ENCODE measurements at regions not wholly inside any gene's neighbourhood (a gene's known extent, or its start where the extent isn't known, plus 50 kb on each side); places are given as distances from the start of the nearest gene placed in this dataset.

DNA sequence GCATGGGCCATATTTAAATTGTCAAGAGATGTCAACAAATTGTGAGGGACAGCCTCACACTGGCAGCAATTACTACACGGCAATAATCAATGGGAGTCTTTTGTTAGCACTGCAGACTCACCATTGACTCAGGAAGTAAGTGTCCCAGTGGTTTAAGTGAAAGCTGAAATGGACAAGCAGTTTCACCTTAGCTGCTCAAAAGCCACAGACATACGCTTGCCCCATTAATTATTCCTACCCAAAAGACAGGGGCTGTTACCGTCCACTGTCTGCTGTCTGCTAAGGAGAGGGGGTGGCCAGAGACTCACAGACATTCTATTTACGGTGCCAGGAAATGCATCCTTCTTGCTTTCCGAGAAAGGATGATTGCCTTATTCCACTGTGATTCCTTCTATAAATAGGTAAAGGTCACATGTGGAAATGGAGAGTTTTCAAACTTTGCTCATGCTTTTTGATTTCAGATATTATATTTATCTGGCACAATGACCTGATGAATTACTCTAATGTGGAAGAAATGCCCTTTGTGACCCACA lies 309.7 kb upstream of the NFE2L3 start:
- Histone ChIP-seq H3K27me3 (ENCODE audit: insufficient read depth, poor library complexity, severe bottlenecking) (no peaks in the 10 kb centered on the region), H3K4me3 (replicated peaks; ENCODE audit: insufficient read depth, low read length) (no peak overlapping the region), H3K27ac (replicated peaks) (no peak overlapping the region)
- no peak for DNase-seq (ENCODE audit: low read depth in 1 of 2, low spot score in 1 of 2)
- TF ChIP-seq, protein P1, sequence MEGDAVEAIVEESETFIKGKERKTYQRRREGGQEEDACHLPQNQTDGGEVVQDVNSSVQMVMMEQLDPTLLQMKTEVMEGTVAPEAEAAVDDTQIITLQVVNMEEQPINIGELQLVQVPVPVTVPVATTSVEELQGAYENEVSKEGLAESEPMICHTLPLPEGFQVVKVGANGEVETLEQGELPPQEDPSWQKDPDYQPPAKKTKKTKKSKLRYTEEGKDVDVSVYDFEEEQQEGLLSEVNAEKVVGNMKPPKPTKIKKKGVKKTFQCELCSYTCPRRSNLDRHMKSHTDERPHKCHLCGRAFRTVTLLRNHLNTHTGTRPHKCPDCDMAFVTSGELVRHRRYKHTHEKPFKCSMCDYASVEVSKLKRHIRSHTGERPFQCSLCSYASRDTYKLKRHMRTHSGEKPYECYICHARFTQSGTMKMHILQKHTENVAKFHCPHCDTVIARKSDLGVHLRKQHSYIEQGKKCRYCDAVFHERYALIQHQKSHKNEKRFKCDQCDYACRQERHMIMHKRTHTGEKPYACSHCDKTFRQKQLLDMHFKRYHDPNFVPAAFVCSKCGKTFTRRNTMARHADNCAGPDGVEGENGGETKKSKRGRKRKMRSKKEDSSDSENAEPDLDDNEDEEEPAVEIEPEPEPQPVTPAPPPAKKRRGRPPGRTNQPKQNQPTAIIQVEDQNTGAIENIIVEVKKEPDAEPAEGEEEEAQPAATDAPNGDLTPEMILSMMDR (IDR thresholded peaks at IDR 0.05; ENCODE audit: insufficient read depth, low read length): no peak
- TF ChIP-seq REST (IDR thresholded peaks at IDR 0.05; ENCODE audit: insufficient replicate concordance, low read depth): no peak
- no peak for TF ChIP-seq POLR2AphosphoS5 (IDR thresholded peaks at IDR 0.05; ENCODE audit: low read depth)
- no peak for TF ChIP-seq GABPA (IDR thresholded peaks at IDR 0.05; ENCODE audit: low read depth)
- no peak for TF ChIP-seq SPI1 (IDR thresholded peaks at IDR 0.05; ENCODE audit: borderline replicate concordance, low read depth)

- TF ChIP-seq, protein P1 (IDR thresholded peaks at IDR 0.05; ENCODE audit: insufficient read depth, low read length): no peak
- TF ChIP-seq REST (IDR thresholded peaks at IDR 0.05; ENCODE audit: insufficient replicate concordance, low read depth) (no peak), SPI1 (IDR thresholded peaks at IDR 0.05; ENCODE audit: borderline replicate concordance, low read depth) (no peak), GABPA (IDR thresholded peaks at IDR 0.05; ENCODE audit: low read depth) (no peak), POLR2AphosphoS5 (IDR thresholded peaks at IDR 0.05; ENCODE audit: low read depth) (no peak)
- H3K27me3 ChIP-seq (ENCODE audit: insufficient read depth, poor library complexity, severe bottlenecking): no peaks in the 10 kb centered on the region
- DNase-seq (ENCODE audit: low read depth in 1 of 2, low spot score in 1 of 2): no peak
- no peak overlapping the region for H3K27ac ChIP-seq (replicated peaks)
- H3K4me3 ChIP-seq (replicated peaks; ENCODE audit: insufficient read depth, low read length): no peak overlapping the region
Measured at GRCh38 chr7:25843467-25843866, 308.5 kb upstream of the NFE2L3 start.

GRCh38 chr7:25844102-25844870 lies 307.7 kb upstream of the NFE2L3 start:
- no peaks in the 10 kb centered on the region for H3K27me3 ChIP-seq (ENCODE audit: insufficient read depth, poor library complexity, severe bottlenecking)
- H3K27ac ChIP-seq (replicated peaks): no peak overlapping the region
- no peak overlapping the region for H3K4me3 ChIP-seq (replicated peaks; ENCODE audit: insufficient read depth, low read length)
- TF ChIP-seq POLR2AphosphoS5 (IDR thresholded peaks at IDR 0.05; ENCODE audit: low read depth) (no peak), SPI1 (IDR thresholded peaks at IDR 0.05; ENCODE audit: borderline replicate concordance, low read depth) (no peak), REST (IDR thresholded peaks at IDR 0.05; ENCODE audit: insufficient replicate concordance, low read depth) (no peak), GABPA (IDR thresholded peaks at IDR 0.05; ENCODE audit: low read depth) (no peak)
- TF ChIP-seq, protein P1 (IDR thresholded peaks at IDR 0.05; ENCODE audit: insufficient read depth, low read length): no peak
- DNase-seq (ENCODE audit: low read depth in 1 of 2, low spot score in 1 of 2): no peak

Data from HL-60 (cell line).